ENCODE measurements at regions not wholly inside any gene's neighbourhood (a gene's known extent, or its start where the extent isn't known, plus 50 kb on each side); places are given as distances from the start of the nearest gene placed in this dataset.

- TF ChIP-seq CTCF (conservative IDR thresholded peaks at IDR 0.05; ENCODE audit: low read length): no peak
- TF ChIP-seq EZH2phosphoT487 (IDR thresholded peaks at IDR 0.05; ENCODE audit: borderline replicate concordance): no peak
Measured at GRCh38 chr5:85249204-85249603, 864.5 kb upstream of the EDIL3 start.

Measured in Loucy (cell line).